Fibroblast of lung (primary cell): ENCODE measurements at regions not wholly inside any gene's neighbourhood (a gene's known extent, or its start where the extent isn't known, plus 50 kb on each side); places are given as distances from the start of the nearest gene placed in this dataset.

Source experiments
- EZH2 ChIP-seq: IDR thresholded peaks from 2 replicates; pipeline ENCODE4 v1.5.1; 2012; ENCODE audit warnings: low read length, control low read depth, mild to moderate bottlenecking; ENCODE audit errors: missing control alignments
- TF ChIP-seq, protein P1 (sequence below), 2 donors: IDR thresholded peaks in 1 of 2; conservative IDR thresholded peaks in 1 of 2; 1 replicate in 1 of 2; 2 replicates in 1 of 2; pipeline ENCODE4 v1.5.1; 2011 to 2012; ENCODE audit warnings: low read length in 2 of 2, control low read depth in 1 of 2, inconsistent platforms in 1 of 2, low read depth in 1 of 2, mild to moderate bottlenecking in 1 of 2

DNA sequence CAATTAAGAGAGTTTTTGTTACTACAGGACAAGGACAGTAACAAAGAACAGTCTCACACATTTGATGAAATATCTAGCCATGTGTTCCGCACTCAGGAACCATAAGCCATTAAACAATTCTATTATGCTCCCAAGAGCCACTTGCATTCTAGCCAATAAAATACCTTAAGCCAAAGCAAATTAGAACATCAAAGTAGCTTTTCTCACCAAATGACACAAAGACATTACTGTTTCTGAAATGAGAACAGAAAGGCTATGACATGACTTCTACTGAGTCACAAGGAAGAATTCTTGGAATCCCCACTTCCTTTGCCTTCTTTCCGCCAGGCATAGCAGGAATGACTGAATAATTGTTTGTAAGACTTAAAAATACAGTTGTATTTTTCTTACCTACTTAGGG, 445.8 kb downstream of the ATP23 start:
- no peak for TF ChIP-seq EZH2
- TF ChIP-seq, protein P1, sequence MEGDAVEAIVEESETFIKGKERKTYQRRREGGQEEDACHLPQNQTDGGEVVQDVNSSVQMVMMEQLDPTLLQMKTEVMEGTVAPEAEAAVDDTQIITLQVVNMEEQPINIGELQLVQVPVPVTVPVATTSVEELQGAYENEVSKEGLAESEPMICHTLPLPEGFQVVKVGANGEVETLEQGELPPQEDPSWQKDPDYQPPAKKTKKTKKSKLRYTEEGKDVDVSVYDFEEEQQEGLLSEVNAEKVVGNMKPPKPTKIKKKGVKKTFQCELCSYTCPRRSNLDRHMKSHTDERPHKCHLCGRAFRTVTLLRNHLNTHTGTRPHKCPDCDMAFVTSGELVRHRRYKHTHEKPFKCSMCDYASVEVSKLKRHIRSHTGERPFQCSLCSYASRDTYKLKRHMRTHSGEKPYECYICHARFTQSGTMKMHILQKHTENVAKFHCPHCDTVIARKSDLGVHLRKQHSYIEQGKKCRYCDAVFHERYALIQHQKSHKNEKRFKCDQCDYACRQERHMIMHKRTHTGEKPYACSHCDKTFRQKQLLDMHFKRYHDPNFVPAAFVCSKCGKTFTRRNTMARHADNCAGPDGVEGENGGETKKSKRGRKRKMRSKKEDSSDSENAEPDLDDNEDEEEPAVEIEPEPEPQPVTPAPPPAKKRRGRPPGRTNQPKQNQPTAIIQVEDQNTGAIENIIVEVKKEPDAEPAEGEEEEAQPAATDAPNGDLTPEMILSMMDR (conservative IDR thresholded peaks at IDR 0.05 in 1 of 2, IDR thresholded peaks at IDR 0.05 in 1 of 2; ENCODE audit: low read depth in 1 of 2, low read length in 2 of 2), result no peak
